RWPE2 (cell line): ENCODE measurements at regions not wholly inside any gene's neighbourhood (a gene's known extent, or its start where the extent isn't known, plus 50 kb on each side); places are given as distances from the start of the nearest gene placed in this dataset.

Source experiments
- ATAC-seq: fragments of 200-7000 bp; cut with Tn5 transposase; 3 replicates; pipeline ENCODE4 v1.9.1; 2021; ENCODE audit warnings: low read depth
- DNase-seq: peaks from one replicate; pipeline ENCODE4 v3.0.0-alpha.2; 2020; ENCODE audit warnings: low spot score
- H3K27ac ChIP-seq: fragments of 450-650 bp; 2 replicates; pipeline ENCODE4 v1.5.1; 2017; ENCODE audit warnings: mild to moderate bottlenecking; ENCODE audit not compliant: poor library complexity, severe bottlenecking
- H3K27me3 ChIP-seq: fragments of 250-450 bp; sonication (Bioruptor Pico); 2 replicates; pipeline ENCODE4 v1.5.1; 2021; ENCODE audit warnings: mild to moderate bottlenecking, moderate library complexity; ENCODE audit not compliant: insufficient read depth, poor library complexity, severe bottlenecking
- H3K36me3 ChIP-seq: fragments of 250-450 bp; sonication (Bioruptor Pico); 2 replicates; pipeline ENCODE4 v1.5.1; 2020; ENCODE audit warnings: low read depth, mild to moderate bottlenecking, moderate library complexity
- H3K4me1 ChIP-seq: fragments of 250-450 bp; sonication (Bioruptor Pico); 2 replicates; pipeline ENCODE4 v1.5.1; 2021; ENCODE audit warnings: mild to moderate bottlenecking, moderate library complexity; ENCODE audit not compliant: insufficient read depth, poor library complexity, severe bottlenecking
- H3K4me3 ChIP-seq: fragments of 250-450 bp; sonication (Bioruptor Pico); 2 replicates; pipeline ENCODE4 v1.5.1; 2021; ENCODE audit warnings: mild to moderate bottlenecking, moderate library complexity; ENCODE audit not compliant: severe bottlenecking
- H3K9me3 ChIP-seq: fragments of 250-450 bp; sonication (Bioruptor Pico); 2 replicates; pipeline ENCODE4 v1.5.1; 2021; ENCODE audit warnings: mild to moderate bottlenecking, moderate library complexity; ENCODE audit not compliant: severe bottlenecking
- CTCF ChIP-seq: fragments of 450-650 bp; IDR thresholded peaks from one replicate; pipeline ENCODE4 v1.5.1; 2017; ENCODE audit warnings: mild to moderate bottlenecking, moderate library complexity; ENCODE audit not compliant: poor library complexity, severe bottlenecking

GRCh38 chr5:57094753-57095683, 78.8 kb upstream of the GPBP1 start:
- Histone ChIP-seq H3K36me3 (no peaks in the 10 kb centered on the region), H3K4me3 (no peak overlapping the region), H3K27ac (no peak overlapping the region), H3K9me3 (peaks cover 7% of the 10 kb centered on the region), H3K4me1 (peaks cover 2% of the 10 kb centered on the region), H3K27me3 (no peaks in the 10 kb centered on the region)
- TF ChIP-seq CTCF: peak; percentile 27
- DNase-seq (no peak), ATAC-seq (no peak)

GRCh38 chr5:57097526-57097925, 76.3 kb upstream of the GPBP1 start:
- DNase-seq: no peak
- no peak for TF ChIP-seq CTCF
- H3K36me3 ChIP-seq: no peaks in the 10 kb centered on the region

GRCh38 chr5:57102189-57102904, 71.5 kb upstream of the GPBP1 start:
- H3K36me3 ChIP-seq: no peaks in the 10 kb centered on the region

More at GRCh38 chr5:57097526-57097925, 76.3 kb upstream of the GPBP1 start:
- H3K9me3 ChIP-seq: peaks cover 7% of the 10 kb centered on the region
- peaks cover 2% of the 10 kb centered on the region for H3K4me1 ChIP-seq
- no peak overlapping the region for H3K4me3 ChIP-seq
- H3K27ac ChIP-seq: no peak overlapping the region
- no peaks in the 10 kb centered on the region for H3K27me3 ChIP-seq
- ATAC-seq: no peak

GRCh38 chr5:57102905-57103255, 71.0 kb upstream of the GPBP1 start:
- no peak for ATAC-seq
- Histone ChIP-seq H3K36me3 (no peaks in the 10 kb centered on the region), H3K9me3 (peaks cover 3% of the 10 kb centered on the region), H3K27me3 (no peaks in the 10 kb centered on the region), H3K4me1 (no peaks in the 10 kb centered on the region), H3K4me3 (no peak overlapping the region), H3K27ac (no peak overlapping the region)
- TF ChIP-seq CTCF: no peak
- no peak for DNase-seq

More at GRCh38 chr5:57102189-57102904, 71.5 kb upstream of the GPBP1 start:
- H3K4me1 ChIP-seq: no peaks in the 10 kb centered on the region
- peaks cover 7% of the 10 kb centered on the region for H3K9me3 ChIP-seq
- no peak overlapping the region for H3K4me3 ChIP-seq
- no peak overlapping the region for H3K27ac ChIP-seq
- H3K27me3 ChIP-seq: no peaks in the 10 kb centered on the region
- no peak for ATAC-seq
- TF ChIP-seq CTCF: no peak
- DNase-seq: no peak
